Activated T-cell treated with anti-CD3 and anti-CD28 coated beads for 1 hour (primary cell): ENCODE measurements at regions not wholly inside any gene's neighbourhood (a gene's known extent, or its start where the extent isn't known, plus 50 kb on each side); places are given as distances from the start of the nearest gene placed in this dataset.
"Not testable (repeated sequence)": the region's sequence is repeated elsewhere in the genome, so short reads cannot be mapped to it uniquely, and the experiment has no call there.

Experiments used
- DNase-seq: peaks from one replicate; pipeline ENCODE4 v3.0.0-alpha.2; 2020; ENCODE audit warnings: low read depth

DNA sequence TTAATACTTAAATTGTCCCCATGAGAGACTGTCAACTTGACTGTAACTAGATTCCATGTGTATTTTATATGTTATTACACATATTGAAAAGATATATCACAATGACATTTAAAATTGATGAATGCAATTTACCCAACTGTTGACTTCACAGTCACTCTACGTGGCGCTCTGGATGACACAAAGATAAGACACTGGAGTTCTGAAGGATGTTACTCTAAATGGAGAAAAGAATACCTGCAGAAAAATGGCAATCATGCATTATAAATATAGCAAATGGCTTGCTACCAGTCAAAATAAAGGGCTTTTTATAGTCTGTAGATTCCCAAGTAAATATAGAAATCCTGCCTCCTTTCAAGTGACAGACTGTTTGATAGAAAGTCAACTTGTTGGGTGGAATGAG lies 143.6 kb upstream of the KLF6 start:
- DNase-seq: no peak

DNA sequence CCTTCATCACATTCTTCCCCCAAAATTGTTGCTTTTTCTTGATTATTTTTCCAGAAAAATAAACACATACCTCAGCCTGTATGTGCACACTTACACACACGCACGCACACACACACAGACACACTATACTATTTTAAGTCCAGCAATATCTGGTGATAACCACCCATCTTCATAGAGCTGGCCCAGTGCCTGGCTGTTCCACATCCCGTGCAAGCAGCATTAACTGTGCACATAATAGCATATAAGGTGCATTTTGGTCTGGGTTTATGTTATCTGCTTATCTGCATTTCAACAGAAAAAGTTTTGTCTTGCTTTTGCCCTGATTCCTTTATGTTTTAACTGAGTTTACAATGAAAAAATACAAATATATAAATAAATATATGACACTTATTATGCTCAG lies 143.1 kb upstream of the KLF6 start:
- no peak for DNase-seq

DNA sequence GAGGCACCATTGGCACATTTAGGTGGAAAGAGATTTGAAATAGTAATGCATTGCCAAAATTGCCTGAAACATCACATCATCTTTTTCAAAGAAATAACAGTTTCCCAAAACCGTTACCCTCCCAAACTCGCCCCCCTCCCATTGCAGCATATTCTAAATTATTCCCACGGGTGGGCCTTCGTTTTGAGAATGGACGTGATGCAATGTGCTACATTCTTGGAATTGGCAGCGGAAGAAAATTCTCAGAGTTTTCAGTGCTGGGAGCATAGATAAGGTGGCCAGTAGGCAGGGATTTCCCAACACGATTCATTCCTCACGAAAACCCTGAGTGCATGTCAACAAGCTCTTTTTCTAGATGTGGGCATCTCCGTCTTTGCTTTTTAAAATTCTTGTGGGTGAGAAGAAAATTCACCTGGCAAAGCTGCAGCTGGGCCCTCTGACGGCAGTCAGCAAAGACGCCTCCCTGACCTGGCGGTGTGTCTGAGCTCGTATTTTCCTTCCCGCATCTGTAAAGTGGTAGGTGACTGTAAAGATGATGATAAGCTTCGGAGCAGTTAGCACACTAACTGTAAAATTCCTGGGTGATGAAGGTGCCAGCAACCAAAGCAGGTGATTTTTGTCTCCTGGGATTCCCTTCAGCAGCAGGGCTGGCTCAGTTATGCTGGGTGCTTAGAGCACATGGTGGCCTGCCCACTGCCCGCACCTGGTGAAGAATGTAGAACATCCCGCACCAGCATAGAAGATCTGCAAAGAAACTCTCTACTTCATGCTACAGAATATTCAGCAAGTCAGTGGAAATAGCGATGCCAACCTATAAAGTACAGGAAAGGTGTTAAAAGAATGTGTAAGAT lies 141.9 kb upstream of the KLF6 start:
- DNase-seq: no peak

DNA sequence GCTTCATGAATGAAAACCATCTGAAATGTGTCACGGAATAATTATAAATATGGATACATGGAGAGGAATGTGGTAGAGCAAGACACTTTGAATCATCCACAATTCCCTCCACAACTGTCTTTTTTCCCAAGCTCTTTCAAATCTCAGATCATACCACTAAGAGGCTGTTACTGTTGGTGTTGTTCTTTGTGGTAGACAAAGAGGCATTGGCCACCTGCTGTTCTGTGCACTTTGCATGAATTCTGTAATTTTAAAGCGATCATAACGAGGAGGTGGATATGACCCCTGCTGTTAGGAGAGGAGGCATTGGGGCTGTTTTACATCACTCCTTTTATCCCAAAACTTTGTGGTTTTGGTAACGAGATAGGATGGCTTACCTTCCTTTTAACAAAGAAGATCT lies 141.2 kb upstream of the KLF6 start:
- DNase-seq: no peak

DNA sequence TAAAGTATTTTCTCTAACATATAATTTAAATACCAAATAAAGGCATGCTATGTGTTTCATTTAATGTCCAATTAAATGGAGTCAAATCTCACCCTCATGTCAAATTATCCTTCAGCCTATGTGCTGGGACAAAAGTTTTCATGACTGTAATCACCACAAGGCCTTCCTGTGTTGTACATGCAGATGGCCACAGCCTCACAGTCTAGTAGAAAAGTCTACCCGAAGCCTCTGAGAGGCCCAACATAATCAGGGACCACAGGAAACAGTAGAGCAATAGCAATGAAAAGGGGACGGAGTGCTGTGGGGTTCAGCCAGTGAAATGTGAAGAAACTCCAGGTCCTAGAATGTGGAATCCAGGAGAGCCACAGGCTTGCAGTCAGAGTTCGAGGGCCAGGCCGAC lies 140.2 kb upstream of the KLF6 start:
- DNase-seq: no peak

DNA sequence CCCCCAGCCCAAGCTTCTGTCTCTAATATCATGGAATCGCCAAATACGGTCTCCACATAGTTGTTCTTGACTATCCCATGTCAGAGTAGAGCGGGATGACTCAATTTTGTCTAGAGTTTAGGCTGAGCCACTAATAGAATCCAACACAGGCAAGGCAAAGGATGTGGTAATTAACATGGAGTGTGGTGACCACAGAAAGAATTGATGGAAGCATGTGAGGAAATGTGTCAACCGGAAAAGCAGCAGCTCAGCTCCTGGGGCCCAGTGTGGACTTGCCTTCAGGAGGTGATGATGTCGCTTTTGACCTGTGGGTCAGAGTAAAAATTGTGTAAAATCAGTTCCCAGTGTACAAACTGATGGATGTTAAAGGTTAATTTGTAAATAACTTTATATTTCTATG lies 139.3 kb upstream of the KLF6 start:
- DNase-seq: no peak

DNA sequence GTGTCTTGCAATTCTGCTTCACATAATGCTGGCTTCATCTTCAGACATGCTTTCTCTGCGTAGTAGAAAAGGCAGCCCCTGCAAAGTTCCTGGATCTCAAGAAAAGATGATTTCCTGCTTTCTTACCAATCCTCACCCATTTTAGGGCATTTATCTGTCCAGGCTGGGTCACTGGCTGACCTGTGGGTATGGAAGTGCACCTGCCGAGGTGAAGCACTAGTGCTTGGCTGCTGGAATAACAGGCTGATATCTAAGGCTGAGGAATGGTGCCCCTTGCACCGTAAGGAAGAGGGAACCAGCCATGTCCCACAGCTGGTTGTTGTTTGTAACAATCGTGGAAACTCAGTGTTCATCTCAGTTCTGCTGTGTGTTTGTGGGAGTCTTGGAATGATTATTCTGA lies 138.0 kb upstream of the KLF6 start:
- DNase-seq: no peak

DNA sequence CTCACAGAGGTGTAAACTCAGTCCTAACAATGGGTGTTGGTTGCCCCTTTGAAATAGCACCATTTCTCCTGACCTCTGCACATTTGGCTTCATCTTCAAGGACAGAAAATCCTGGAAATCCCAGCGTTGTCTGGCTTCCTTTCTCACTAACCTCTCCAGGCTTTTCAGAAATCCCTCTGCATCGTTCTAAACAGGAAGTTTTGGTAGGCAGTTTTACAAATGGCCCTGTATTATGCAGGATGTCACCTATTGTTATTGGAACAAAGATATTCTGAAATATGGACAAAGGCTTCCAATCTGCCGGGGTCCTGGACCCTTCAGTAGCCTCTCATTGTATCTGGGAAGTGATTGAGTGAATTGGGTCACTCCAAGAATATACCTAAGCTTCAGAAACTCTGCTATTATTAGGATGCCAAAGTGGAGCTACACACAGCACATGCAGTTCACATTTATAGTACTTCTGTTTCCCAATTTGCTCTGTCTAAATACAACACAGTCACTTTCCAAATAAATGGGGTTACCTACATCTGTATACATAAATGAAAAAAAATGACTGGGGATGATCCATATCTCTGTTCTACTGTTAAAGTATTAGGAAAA lies 134.8 kb upstream of the KLF6 start:
- no peak for DNase-seq

DNA sequence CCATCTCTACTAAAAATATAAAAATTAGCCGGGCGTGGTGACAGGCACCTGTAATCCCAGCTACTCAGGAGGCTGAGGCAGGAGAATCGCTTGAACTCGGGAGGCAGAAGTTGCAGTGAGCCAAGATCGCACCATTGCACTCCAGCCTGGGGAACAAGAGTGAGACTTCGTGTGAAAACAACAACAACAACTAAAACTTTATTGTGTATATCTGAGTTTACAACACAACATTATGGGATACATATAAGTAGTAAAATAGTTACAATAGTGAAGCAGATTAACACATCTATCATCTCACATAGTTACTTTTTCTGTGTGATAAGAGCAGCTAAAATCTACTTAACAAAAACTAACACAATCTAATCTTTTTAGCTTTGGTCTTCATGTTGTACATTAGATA lies 132.4 kb upstream of the KLF6 start:
- not testable (repeated sequence) for DNase-seq

DNA sequence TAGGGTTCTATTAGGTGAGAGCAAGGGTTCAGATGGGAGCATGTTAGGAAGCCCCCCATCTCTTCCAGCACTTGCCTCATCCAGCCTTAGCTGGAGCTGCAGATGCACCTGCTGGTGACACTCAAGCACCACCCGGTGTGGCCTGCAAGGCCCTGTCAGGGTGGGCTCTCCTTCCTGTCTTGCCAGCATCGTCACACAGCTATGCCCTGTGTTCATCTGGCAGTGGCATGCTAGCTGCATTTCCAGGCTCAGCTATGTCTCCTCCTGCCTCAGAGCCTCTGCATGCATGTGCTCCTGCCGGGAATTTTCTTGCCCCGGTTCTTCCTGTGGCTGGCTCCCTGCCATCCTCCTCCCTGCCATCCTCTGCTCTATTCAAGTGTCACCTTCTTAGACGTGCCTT lies 129.7 kb upstream of the KLF6 start:
- no peak for DNase-seq

DNA sequence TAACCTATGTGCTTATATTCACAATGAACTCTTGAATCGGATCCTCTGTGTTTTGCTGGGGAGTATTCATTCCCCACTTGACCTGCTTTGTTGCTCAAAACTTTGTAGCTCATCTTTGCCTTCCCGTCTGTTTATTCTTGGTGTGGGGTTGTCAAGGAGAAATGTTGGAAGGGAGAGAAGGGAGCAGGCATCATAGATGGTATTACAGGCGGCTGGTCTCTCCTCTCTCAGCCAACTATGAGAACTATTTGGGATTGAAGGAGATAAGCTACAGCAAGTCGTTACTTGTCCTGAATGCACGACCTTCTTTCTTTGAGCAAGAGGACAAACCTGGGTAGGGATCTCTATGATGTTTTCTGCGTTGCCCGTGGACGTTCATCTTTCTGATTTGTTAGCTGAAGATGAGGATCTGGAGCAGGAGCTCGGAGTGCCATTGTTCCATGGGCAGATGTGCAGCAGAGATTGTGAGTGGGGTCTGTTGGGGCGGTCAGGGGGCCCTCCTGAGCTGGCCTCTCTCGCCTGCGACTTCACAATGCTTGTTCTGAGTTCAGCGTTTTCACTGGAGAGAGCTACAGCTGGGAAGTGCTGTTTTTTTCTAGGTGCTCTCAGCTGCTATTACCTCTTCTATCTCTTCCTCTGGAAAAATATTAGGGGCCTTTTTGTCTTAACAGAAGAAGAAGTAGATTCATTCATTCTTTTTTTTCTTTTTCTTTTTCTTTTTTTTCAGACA lies 126.9 kb upstream of the KLF6 start:
- DNase-seq: no peak

DNA sequence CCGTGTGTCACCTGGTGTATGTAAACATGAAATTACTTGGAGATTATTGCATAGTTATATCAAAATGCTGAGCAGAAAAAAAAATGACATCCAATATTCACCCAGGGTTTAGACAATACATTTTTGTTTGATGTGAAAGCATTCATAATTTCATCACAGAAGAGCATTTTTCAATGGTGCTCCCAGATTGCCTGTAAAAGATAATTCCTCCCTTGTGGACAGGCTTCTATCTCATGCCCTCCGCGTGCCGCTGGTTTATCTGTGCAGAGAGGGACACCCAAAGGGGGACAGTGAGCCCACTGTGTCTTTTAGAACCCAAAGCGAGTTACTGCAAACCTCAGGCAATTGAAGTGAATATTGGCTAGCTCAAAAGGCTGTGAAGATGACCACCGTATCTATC lies 126.2 kb upstream of the KLF6 start:
- DNase-seq: no peak

DNA sequence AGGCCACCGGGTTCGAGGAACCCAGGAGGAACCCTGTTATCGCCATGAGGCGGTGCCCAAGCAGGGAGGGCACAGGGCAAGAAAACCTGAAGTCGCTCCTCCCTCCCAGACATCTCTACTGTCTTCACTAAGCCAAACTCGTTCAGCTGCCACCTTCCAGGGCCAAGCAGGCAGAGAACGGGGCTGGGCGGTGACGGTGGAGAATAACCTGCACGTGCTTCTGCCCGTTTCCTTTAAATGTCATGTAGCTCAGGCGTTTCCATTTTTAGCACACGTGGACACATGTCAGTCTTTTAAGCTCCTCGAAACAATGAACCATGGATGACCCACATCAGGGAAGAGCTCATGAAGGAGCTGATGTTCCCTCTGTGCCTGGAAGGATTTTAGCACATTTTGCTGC lies 124.3 kb upstream of the KLF6 start:
- DNase-seq: no peak

DNA sequence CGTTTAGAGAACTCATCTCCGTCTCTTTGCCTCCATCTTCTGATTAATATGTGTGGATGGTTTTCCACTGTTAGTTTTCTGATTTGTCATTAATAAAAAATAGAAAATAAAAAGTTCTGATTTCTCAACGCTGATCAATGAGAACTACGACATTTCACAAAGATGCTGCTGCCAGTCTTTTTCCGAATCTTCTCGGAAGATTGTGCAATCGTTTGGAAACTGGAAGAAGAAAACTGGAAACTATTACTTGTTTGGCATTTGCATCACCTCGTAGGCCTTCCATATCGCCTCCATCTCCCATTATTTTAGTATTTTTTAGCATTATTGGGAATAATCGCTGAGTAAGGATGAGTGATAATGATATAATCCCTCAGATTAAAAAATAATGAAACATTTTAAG lies 123.2 kb upstream of the KLF6 start:
- DNase-seq: no peak

DNA sequence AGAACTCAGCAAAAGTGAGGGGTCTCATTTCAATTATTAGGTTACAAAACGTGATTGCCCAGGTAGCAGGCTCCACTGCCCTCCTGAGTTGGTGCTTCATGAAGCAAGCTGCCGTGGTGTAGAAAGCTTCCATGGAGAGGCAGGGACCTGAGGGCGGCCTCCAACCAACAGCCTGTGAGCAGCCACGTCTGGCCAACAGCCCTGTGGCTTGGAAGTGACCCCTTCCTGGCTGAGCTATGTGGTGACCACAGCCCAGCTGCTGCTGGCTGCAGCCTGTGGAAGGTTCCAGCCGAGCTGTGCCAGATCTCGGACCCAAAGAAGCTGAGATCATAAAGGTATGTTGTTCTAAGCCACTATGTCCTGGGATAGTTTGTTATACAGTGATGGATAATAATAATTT lies 122.5 kb upstream of the KLF6 start:
- no peak for DNase-seq

DNA sequence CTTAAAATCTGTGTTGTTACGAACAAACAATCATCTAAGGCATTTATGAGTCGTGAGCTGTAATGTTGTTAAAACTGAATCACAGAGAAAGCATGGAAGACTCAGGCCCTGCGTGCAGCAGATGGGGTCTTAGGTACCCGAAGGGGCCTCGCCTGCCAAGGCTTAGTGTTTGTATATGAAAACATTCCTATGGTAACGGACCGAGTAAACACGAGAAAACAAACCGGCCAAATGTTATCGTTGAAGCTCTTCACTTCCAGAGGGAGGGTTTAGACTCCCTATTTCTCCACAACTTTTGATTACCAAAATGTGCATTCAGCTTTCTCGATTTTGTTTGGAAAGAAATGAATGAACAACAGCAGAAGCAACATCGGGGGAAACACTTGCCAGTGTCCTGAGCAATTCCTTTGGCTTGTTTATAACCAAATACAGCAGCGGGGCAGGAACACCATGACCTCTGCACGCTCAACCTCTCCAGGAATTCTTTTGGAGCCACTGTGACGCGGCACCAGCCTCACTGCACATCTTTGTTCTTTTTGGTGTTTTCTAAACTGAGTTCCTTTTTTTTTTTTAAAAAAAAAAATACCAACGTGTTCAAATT lies 121.6 kb upstream of the KLF6 start:
- no peak for DNase-seq

DNA sequence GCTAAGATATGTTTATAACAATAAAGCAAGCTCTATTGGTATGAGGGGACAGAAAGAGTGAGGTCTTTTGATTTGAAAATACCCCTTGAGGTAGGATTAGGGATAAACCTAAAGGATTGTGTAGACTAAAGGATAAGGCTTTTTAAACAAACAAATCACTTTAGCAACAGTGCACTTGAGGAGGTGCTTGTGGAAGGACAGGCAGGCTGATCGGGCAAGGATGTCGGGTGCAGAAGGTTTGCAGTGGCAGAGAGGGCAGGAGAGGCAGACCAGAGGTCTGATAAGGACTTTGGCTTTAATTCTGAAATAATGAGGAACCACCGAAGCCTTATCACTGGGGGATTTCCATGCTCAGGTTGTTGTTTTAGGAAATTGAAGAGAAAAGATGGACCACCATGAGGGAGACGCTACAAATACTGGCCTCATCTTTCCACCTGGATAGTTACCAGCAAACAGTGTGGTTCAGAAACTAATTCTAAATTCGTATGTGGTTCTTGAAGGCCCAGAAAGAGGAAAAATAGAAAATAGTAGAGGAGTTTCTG lies 119.5 kb upstream of the KLF6 start:
- DNase-seq: no peak

DNA sequence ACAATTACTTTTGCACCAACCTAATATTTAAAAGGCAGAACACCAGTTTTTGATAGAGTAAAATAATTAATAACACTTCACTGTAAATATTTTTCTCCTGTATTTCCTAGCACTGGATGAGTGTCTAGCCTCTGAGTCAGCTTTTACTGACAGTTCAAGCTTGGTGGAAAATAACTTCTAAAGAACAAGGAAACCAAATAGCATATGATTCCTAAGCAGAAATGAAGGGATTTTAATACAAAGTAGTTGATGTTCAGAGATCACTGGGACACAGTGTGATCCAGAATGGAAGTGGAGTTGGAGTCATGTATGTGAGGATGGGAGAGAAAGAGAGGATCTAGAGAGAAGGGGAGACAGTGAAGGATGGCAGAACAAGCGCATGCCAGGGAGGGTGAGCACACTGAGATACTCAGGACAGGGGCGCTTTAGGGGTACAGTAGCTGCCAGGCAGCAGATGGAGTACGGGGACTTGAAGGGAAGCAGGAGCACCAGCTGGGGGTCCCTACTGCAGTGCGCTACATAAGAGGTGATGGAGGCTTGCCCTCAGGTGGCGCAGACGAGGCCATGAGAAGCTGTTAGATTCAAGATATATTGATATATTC lies 117.9 kb upstream of the KLF6 start:
- no peak for DNase-seq

DNA sequence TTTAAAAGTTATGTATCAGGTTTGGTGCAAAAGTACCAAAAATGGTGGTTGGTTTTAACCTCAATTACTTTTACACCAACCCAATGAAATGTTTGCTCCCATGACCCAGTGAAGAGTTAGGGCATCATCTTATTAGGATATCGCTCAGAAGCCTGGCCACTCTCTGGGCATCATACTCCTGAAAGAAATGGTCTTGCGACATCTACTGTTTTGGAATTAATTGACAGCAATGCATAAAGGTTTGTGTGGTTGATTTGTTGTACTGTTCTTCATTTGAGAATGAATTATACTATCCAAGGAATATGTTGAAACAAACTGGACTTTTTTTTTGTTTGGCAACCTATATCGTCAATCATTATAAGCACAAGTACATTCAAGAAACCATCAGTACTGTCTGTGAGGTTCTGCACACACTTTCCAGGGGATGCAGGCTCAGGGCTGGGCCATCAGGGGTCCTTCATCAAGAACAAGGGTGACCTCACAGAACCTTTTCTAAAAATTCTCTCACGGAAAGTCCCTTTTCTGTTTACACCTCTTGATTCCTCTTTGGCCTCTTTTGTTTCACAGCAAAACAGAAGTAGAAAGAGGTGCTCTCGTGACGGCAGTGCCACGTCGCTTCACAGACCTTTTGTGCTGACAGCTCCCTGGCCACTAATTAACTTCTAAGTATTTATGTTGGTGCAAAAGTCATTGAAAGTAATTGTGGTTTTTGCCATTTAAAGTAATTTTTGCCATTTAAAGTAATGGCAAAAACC lies 117.2 kb upstream of the KLF6 start:
- no peak for DNase-seq

DNA sequence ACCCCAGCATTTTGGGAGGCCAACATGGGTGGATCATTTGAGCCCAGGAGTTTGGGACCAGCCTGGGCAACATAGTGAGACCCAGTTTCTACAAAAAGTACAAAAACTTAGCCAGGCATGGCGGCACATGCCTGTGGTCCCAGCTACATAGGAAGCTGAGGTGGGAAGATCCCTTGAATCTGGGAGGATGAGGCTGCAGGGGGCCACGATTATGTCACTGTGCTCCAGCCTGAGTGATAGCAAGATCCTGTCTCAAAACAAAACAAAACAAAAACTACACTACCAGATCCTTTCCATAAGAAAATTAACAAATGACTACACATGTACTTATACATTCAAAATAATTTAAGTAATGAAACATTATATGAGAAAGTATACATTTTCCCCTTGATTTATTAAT lies 116.4 kb upstream of the KLF6 start:
- DNase-seq: no peak

DNA sequence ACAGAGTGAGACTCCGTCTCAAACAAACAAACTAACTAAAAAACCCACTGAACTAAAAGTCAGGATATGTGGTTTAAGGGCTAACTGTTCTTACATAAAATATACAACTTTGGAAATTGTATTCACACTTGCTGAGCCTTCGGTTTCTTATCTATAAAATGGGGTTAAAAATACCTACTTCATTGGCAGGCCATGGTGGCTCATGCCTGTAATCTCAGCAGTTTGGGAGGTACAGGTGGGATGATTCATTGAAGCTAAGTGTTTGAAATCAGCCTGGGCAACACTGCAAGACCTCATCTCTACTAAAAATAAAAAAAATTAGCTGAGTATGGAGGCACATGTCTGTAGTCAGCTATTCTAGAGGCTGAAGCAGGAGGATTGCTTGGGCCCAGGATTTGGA lies 115.4 kb upstream of the KLF6 start:
- DNase-seq: no peak

DNA sequence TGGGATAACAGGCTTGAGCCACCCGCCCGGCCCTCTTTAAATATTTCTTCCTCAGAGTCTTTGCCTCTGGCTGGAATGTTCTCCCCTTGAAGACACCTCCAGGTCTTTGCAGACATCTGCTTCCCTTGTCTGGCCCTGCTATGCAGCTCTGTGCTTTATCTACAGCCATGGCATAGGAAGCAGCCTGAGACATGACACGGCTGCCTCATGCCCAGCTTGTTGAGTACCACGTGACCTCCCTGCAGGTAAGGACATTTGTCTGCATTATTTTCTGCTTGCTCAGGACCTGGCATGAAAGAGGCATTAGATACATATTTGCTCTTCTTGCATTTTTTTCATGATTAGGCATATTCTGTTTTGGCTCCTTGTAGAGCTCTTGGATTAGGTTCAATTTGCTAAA lies 113.8 kb upstream of the KLF6 start:
- DNase-seq: no peak
